HG03045 (cell line): ENCODE measurements at regions not wholly inside any gene's neighbourhood (a gene's known extent, or its start where the extent isn't known, plus 50 kb on each side); places are given as distances from the start of the nearest gene placed in this dataset.
"Not testable (repeated sequence)": the region's sequence is repeated elsewhere in the genome, so short reads cannot be mapped to it uniquely, and the experiment has no call there.

Experiments
- ATAC-seq: cut with Tn5 transposase; IDR thresholded peaks from one replicate; pipeline ENCODE4 v1.9.1; 2021; ENCODE audit warnings: mild to moderate bottlenecking, moderate library complexity; ENCODE audit not compliant: unreplicated experiment

DNA sequence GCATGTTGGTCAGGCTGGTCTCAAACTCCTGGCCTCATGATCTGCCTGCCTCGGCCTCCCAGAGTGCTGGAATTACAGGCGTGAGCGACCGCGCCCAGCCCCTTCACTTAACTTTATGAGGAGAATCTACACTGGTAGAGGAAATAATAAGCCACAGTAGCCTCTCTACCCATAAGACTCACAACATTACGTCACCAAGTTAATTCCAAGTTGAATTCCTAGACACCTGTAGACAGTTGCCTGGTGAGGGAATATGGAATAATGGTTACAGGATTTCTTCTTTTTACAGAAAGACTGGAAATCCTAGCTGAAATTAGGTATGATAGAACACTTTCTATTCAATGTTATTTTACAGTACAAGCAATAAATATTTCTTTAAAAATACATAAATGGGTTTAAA is 854.5 kb upstream of the EYS start:
- ATAC-seq, result no peak

DNA sequence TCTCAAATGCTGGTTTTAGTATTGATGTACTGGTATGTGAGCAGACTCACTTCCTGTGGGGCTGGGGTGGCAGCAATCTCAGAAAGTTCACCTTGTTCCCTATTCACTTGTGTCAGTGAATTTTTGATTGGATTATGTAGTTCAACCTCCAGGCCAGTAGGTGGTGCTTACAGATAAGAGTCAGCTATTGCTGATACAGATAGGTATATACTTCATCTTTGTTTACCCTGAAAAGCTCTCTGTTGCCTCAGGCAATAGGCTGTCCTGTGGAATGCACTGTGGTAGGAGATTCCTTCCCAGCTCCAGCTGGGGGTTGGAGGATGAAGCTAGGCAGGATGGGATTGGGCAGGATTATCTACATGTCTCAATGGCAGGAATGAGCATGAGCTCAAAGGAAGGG is 851.2 kb upstream of the EYS start:
- ATAC-seq, result no peak

DNA sequence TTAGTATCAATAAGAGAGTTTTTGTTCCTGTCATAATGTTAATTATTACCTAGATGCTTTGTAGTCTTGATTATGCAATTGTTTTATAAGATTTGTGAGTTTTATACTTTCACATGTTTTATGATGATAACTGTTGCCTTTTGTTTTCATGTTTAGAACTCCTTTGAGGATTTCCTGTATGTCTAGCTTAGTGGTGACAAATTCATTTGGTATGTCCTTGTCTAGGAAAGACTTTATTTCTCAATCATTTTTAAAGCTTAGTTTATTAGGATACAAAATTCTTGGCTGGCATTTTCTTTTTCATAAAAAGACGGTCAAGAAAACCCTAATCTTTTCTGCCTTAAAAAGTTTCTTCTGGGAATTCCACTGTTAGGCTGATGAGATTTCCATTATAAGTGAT is 849.9 kb upstream of the EYS start:
- ATAC-seq, result no peak

DNA sequence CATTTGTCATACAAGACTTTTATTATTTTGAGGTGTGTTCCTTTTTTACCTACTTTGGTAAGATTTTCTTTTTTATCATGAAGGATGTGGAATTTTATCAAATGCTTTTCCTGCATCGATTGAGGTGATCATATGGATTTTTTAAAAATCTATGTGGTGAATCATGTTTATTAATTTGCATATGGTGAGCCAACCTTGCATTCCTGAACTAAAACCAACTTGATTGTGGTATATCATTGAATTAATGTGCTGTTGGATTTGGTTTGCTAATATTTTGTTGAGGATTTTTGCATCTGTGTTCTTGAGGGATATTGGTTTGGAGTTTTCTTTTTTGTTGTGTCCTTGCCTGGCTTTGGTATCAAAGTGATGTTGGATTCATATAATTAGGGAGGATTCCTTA is 848.1 kb upstream of the EYS start:
- ATAC-seq, result no peak

DNA sequence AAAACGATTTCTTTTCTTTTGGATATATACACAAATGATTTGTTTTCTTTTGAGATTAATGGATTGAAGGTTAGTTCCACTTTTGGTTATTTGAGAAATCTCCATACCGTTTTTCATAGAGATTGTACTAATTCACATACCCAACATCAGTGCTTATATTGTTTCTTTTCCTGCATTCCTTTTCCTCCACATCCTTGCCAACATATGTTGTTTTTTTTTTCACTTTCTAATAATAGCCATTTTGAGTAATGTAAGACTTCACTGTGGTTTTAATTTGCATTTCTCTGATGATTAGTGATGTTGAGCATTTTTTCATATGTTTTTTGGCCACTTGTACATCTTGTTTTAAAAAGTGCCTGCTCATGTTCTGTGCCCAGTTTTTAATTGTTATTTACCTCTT is 846.4 kb upstream of the EYS start:
- ATAC-seq, result no peak

DNA sequence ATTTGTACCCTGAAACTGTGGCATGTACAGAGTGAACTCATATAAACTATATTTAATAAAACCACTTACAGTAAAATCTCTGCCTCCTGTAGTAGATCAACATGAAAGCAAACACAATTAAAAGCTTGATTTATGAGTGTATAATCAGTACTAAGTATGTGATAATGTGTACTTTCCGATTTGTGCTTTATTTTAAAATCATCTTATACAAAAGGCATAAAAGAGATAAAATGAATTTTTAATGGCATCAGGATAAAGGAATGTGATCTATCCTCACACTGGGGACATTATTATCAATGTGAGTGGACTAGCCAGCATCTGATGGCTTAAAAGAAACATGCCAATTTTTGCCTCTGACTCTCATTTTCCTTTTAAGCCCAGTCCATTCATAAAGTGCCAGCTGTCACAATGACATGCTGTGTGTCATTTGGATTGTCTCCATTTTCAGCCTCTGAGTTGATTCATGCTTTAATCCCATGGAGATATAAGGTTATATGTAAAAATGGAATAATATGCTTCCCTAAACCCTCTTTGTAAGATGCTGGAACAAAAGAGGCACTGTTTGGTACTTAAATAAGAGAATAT is 831.6 kb upstream of the EYS start:
- ATAC-seq, result no peak

DNA sequence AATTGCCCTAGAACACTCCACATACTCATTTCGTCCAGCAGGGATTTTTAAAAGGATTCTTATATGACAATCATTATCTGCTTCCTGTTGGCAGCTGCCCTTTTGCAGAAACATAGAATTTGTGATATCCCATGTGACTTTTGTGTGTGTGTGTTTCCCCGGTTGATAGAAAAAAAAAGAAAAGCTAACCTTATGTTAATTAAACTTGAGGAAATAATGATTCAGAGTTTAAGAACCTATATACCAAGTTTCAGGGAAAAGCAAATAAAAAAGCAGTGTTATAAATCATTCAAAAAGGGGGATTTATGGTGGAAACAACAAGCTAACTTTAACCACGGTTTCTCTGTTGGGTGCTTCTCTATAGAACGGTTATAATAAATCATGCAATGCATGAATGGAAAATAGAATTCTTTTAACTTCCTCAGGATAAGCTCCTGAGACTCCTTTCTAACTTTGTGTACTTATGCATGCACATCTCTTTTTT is 826.9 kb upstream of the EYS start:
- no peak for ATAC-seq

DNA sequence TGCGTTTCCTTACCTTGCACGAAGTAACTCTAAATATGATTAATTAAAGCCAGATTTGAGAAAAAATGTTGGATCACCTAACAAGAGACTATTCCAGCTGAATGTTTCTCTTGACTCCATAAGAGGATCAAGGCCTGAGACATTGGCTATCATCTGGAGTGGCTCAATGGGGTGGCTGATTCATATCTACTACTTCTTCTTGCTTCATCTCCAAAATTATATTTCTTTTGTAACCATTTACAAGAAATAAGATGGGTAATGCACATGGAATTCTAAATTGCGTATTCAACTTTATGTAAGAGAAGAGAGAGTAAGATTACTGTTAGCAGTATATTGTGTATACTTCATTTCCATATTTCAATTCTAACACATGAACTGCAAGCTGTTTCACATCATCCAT is 819.0 kb upstream of the EYS start:
- ATAC-seq, result no peak

DNA sequence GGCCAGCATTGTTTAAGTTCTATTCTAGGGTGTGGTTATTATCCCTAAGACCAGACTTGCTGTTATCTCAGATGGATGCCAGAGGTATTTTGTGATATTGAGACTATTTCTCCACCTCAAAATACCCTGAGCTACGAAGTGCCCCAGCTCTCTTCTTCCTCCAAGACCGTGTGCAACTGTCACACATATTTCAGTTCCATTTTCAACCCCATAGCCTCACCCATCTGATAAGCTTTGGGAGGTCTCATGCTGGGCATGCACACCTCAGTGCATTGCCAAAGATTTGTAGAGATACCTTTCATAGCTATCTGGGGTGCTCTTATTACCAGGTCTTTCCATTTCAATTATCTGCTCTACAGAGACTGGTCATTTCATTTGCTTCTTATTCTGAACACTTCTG is 815.8 kb upstream of the EYS start:
- no peak for ATAC-seq

DNA sequence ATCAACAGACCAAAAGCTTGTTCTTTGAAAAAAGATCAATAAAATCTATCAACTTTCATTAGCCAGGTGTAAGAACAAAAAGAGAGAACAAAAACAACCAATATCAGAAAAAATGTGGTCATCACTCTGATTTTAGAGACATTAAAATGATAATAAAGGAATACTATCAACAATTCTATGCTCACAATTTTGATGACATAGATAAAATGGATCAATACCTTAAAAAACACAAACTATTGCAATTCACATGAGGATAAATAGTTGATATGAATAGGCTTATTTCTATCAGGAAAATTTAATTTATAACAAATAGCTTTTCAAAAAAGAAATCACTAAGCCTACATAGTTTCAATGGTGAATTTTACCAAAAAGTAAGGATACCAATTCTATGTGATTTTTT is 809.4 kb upstream of the EYS start:
- ATAC-seq, result no peak

DNA sequence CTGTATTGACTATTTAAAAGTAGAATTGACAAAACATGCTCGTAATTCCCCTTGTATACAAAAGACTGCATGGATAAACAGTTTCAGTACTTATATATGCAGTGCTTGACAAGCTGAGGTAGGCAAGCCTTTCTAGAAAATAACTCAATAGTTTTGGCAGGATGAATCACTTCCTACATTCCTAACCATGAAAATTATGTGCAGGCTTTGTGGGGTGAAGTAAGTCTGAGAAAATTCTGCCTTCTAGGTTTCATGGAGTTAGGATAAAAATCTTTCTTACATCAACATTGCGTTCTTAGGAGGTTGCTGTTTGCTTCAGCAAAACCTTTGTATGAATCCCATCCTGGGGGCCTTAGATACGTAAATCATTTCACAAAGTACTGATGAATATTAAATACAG is 801.4 kb upstream of the EYS start:
- no peak for ATAC-seq

DNA sequence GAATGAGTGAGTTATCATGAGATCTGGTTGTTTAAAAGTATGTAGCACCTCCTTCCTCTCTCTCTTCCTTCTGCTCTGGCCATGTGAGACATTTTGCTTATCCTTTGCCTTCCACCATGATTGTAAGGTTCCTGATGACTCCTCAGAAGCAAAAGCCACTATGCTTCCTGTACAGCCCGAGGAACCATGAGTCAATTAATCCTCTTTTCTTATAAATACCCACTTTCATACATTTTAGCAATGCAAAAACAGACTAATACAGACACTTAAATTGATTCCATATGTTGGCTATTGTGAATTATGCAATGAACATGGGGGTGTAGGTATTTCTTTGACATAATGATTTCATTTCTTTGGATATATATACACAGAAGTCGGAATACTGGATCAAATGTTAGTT is 792.8 kb upstream of the EYS start:
- no peak for ATAC-seq

DNA sequence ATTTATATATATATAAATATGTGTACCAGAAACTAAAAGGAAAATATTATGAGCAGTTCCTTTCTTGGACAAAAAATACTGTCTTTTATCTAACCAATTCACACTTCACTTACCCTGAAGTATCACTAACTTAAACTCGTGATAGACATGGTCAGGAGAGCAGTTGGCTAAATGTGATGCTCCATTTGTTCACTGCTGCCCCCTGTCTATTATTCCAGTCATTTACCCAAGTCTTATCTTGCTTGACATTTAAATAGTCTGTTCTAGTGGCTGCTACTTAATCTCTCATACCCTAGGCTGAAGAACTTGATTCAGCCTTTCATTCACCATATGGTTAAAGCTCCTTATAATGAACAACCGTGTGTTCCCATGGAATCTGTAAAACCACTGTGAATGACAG is 789.6 kb upstream of the EYS start:
- no peak for ATAC-seq

DNA sequence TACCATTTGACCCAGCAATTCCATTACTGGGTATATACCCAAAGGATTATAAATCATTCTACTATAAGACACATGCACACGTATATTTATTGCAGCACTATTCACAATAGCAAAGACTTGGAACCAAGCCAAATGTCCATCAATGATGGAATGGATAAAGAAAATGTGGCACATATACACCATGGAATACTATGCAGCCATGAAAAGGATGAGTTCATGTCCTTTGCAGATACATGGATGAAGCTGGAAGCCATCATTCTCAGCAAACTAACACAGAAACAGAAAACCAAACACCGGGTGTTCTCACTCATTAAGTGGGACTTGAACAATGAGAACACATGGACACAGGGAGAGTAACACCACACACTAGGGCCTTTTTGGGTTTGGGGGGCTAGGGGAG is 787.6 kb upstream of the EYS start:
- ATAC-seq, result not testable (repeated sequence)

DNA sequence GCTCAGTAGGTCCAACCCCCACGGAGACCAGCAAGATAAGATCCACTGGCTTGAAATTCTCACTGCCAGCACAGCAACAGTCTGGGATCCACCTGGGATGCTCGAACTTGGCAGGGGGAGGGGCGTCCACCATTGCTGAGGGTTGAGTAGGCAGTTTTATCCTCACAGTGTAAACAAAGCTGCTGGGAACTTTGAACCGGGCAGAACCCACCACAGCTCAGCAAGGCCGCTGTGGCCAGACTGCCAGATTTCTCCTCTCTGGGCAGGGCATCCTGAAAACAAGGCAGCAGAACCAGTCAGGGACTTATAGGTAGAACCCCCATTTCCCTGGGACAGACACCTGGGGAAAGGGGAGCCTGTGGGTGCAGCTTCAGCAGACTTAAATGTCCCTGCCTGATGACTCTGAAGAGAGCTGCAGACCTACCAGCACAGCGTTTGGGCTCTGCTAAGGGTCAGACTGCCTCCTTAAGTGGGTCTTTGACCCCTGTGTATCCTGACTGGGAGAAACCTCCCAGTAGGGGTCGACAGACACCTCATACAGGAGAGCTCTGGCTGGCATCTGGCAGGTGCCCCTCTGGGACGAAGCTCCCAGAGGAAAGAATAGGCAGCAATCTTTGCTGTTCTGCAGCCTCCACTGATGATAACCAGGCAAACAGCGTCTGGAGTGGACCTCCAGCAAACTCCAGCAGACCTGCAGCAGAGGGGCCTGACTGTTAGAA is 782.4 kb upstream of the EYS start:
- no peak for ATAC-seq

DNA sequence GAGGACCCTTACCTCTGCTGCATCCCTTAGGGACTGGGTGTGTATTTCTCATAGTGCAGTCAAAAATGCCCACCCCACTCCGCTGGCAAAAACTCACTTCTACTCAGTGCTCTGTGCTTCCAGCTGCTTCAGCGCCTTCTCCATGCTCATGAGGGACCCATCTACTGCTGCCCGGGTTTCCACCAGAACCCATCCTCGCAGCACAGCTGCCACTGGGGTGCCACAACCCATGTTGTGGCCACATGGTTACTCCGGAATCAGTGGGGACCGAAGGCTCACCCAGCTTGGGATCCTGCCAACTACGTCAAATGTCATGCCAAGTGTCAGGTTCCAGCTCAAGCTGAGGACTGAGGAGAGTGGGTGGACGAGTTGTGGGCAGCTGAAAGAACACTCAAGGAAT is 774.2 kb upstream of the EYS start:
- ATAC-seq, result no peak

DNA sequence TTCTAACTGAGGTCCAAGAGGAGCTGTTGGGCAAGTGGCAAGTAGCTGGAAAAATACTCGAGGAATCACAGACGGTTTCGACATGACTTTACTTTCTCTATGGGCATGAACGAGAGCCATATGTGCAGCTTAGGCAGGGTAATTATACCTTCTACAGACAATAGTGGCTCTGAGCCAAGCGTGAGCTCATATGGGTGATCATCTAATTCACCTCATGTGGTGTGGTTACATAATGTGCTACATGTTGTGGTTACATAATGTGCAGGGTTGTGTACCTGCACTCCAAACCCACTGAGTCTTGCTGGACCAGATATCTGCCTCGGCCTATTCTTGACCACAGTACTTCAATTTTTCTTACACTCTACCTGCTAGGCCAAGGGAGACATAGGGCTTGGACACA is 771.7 kb upstream of the EYS start:
- ATAC-seq, result no peak

DNA sequence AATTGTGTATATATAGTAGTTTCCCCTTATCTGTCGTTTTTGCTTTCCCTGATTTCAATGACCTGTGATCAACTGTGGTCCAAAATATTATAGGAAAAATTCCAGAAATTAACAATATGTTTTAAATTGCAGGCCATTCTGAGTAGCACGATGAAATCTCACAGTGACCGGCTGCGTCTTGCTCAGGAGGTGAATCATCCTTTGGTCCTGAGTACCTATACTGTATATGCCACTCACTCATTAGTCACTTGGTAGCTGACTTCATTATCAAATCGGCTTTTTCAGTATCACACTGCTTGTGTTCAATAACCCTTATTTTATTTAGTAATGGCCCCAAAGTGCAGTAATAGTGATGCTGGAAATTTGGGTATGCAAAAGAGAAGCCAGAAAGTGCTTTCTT is 728.3 kb upstream of the EYS start:
- no peak for ATAC-seq

DNA sequence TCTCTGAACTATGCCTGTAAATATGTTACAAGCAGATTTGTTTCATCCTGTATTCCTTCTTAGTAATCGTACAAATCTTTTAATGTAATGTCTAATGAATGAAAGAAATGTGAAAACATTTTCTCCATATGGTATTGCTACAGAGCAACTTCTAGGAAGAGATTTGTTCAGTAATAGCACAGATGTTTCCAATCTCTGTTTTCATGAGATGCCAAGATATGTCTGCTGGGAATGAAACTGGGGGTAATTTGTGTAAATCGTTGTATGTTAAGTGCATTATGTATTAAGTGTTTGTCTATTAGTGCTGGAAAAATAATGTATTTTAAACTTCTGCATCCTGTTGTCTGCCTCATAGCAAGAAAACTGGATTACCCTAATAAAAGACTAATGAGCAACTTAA is 722.2 kb upstream of the EYS start:
- ATAC-seq, result no peak

DNA sequence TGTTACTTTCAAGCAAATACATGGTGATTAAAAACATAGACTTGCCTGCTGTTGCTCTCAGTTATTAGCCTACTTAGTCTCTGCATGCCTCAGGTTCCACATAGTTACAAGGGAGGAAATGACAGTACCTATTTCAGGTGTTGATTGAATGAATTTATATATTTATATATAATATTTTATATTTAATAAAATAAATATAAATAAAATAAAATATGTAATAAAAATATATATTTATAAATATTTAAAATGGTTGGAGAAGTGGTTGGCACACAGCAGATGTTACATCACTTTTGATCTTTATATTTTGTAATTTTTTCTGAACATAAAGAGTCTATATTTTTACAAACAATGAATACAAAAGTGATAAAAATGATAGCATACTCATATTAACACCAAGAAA is 716.0 kb upstream of the EYS start:
- no peak for ATAC-seq

DNA sequence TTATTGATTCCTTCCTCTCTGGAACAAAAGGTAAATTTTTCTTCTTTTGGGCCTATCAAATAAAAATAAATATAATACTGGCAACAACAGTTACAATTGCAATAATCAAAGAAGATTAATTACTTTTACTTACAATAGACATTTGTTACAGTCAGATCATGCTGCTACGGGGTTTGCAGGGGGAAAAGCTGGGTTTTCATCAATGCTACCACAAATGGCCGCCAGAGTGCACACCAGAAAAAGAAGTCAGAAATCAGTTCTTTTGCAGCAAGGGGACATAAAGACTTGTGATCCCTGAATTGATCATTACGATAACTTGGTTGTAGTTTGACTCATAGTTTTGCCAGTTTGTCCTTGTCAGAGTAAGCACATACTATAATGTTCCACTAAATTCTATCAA is 714.5 kb upstream of the EYS start:
- ATAC-seq, result no peak

DNA sequence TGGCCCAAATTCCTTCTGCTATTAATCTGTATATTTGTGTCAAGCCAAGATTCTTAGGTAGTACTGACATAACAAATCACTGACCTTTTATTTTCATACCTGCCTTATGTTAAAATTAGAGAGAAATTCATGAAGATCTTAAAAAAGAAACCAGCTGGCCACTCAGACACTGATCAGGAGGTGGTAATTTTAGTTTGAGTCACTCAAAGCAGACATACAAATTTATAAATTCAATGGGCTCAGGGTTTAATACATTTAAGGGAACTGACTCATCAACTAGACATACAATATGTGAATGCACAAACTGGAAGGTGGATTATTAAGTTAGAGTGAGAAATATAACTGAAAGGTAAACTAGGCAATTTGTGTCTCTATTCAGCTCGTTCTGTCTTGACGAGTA is 711.9 kb upstream of the EYS start:
- ATAC-seq, result no peak

DNA sequence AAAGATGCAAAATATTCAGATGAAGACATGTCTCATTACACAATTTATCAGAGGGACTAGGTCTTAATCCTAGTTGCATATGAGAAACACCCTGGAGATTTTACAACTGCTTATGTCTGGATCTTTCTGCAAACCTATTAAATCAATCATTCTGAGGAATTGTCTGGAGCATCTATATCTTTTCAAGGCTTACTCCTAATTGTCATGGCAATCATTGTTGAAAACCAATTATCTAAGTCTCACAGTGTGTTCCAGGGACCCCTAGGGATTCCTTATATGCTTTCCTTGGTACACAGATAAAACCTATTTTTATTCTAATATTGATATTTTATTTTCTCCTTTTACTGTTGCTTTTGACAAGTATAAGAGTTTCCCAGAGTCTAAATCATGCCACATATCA is 696.9 kb upstream of the EYS start:
- no peak for ATAC-seq
